GM23248 (cell line): ENCODE measurements at regions not wholly inside any gene's neighbourhood (a gene's known extent, or its start where the extent isn't known, plus 50 kb on each side); places are given as distances from the start of the nearest gene placed in this dataset.

ENCODE experiments used
- EZH2 ChIP-seq: fragments of 200-600 bp; sonication (generic); IDR thresholded peaks from 2 replicates; pipeline ENCODE4 v1.6.1; 2018; ENCODE audit warnings: antibody characterized with exemption, mild to moderate bottlenecking; ENCODE audit not compliant: insufficient read depth, poor library complexity, severe bottlenecking
- EZH2phosphoT487 ChIP-seq: fragments of 200-600 bp; sonication (generic); IDR thresholded peaks from 2 replicates; pipeline ENCODE4 v1.6.1; 2018; ENCODE audit warnings: antibody characterized with exemption, moderate library complexity, mild to moderate bottlenecking, low read depth; ENCODE audit not compliant: insufficient read depth

GRCh38 chr1:204773246-204773645, 87.7 kb upstream of the LRRN2 start:
- TF ChIP-seq EZH2phosphoT487 (no peak), EZH2 (no peak)
